HG02885 (cell line): ENCODE measurements at regions not wholly inside any gene's neighbourhood (a gene's known extent, or its start where the extent isn't known, plus 50 kb on each side); places are given as distances from the start of the nearest gene placed in this dataset.
"Not testable (repeated sequence)": the region's sequence is repeated elsewhere in the genome, so short reads cannot be mapped to it uniquely, and the experiment has no call there.

Experiments used
- ATAC-seq: cut with Tn5 transposase; IDR thresholded peaks from one replicate; pipeline ENCODE4 v1.9.1; 2021; ENCODE audit warnings: mild to moderate bottlenecking; ENCODE audit not compliant: unreplicated experiment, poor library complexity

DNA sequence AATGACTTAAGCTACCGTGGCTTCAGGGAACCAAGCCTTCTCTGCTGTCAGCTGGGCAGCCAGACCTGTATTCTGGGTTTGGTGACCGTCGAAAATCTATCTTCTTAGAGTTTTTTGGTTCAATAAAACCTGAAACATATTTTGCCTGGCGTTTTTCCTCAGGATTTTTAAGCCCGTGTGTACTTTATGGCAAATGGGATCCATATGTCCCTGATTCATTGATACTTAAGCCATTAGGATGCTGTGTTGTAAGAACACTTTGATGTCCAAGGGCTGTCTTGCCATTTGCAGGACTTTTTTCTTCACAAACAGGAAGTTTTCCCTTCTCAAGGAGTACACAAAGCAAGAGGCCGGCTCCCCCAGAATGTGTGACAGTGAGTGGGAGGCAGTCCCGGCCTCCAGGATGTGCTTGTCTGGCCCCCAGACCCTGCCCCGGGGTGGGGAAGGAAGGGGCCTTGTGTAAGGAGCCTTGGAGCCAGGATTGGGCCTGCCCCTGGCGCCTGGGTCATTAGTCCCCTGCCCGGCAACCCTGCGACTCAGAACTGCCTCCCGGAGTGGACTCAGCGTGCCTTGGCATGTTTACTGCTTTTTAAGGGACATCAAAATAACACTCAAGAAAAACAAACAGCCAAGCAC, 83.4 kb upstream of the SMIM23 start:
- no peak for ATAC-seq

DNA sequence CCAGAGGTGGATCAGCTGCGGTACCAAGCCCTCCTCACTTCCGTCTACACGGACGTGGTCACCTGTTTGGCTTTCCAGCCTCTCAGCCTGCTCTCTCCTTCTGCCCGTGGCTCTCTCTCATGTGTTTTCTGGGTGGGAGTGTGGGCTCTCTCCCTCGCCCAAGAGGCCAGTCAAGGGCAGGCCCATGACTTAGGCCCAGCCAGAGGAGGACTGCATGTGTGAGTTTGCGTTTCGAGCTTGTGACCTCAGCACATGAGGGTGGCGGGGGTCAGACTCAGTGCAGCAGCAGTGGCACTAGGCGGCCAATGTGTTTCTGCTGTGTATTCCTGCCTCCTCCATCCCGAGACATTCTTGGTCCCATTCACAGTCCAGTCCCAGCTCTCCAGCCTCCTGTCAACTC, 82.5 kb upstream of the SMIM23 start:
- no peak for ATAC-seq

- no peak for ATAC-seq
Measured at GRCh38 chr5:171705036-171705435, 80.6 kb upstream of the SMIM23 start.

DNA sequence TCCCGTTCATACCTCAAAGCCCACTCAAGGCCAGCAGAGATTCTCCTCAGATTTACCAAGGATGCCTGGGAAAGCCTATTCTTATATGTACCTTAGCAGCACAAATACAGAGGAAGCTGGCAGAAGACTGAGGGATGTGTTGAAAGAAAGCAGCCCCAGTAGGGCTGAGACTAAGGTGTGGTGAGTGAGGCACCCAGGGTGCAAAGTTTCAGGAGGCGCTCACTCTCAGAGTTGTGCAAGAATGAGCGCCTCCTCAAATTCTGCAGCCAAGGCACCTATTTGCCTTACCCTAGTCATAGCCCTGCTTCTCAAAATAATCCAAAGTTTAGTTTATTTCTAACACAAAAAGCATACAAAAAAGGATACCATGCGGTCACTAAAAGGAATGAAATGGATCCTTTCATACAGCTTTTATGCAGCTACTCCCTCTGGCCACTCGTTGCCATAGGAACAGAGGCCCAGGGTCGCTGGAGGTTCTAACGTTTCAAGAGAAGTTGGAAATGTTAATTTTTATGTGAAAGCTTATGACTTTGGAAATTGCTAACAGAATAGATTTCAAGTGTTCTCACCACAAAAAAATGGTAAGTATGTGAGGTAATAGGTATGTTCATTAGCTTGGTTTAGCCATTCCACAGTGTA, 79.7 kb upstream of the SMIM23 start:
- no peak for ATAC-seq

GRCh38 chr5:171706736-171707441, 78.7 kb upstream of the SMIM23 start:
- ATAC-seq = no peak

GRCh38 chr5:171707442-171707792, 78.2 kb upstream of the SMIM23 start:
- ATAC-seq = no peak

DNA sequence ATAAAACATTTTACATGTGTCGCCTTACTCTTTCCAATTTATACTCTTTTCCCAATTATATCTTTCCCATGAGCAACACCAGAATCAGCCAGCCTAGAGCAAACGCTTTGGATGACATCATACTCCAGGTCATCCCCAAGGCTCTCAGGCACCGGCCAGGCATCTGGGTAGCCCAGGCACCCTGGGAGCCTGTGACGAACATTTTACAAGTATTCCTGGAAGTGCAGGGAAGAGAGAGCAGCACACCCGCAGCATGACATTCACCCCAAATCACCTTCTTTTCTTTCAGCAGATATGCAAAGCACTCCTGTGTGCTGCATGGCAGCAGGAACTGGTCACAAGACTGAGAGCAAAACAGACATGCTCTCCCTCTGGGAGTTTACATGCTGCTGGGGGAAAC, 75.7 kb upstream of the SMIM23 start:
- ATAC-seq = no peak

DNA sequence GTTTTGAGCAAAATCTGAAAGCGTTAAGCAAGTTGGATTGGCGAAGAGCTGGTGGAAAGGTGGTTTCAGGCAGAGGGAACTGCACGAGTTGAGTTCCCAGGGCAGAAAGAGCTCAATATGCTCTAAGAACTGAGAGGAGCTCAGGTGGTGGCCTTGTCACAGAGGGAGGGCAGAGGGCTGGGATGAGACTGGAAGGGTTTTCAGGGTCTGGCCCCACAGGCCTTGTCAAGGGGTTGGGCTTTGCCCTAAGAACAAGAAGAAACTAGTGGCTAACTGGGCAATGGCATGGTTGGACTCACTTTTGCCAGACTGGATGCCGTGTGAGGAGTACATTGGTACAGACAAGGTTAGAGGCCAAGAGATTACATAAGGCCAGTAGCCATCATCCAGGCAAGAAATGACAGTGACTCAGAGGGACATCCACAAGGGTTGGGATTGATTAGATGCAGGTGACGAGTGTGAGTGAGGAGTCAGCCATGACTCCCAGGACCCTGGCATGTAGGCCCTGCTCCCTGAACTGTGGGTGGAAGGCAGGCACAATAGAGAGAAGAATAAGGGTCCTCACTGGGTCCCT, 75.1 kb upstream of the SMIM23 start:
- ATAC-seq = no peak

- ATAC-seq = no peak
Measured at GRCh38 chr5:171711571-171711970, 74.0 kb upstream of the SMIM23 start.

DNA sequence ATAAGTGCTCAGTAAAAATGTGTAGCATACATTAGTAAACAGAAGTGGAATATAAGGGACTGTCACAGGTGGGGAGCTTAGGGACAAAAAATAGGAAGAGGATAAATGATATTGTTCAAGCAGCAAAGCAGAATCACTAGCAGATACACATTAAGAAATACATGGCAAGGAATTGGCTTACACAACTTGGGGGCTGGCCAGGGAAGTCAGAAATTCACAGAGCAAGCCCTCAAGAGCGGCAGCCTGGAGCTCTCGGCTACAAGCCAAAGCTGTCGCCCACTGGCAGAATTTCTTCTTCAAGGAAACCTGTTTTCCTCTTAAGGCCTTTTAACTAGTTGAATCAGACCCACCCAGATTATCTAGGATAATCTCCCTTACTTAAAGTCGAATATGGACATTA, 73.0 kb upstream of the SMIM23 start:
- ATAC-seq = no peak

- no peak for ATAC-seq
Measured at GRCh38 chr5:171713152-171713551, 72.5 kb upstream of the SMIM23 start.

DNA sequence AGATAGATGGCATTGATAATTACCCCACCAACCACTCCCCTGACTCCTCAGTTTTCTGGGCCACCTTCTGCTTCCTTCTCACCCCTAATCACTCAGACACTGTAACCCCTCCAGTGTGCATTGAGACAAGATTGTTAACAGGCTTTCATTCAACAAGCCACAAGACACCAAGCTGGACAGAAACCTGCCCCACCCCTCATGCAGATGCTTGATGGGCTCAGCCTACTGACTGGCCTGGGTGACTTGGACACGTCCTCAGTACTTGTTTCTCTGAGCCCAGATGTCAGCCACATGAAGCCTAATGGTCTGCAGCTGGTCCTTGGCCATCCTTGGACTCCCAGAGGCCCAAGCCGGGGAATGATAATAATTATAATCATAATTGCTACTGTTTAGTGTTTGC, 71.4 kb upstream of the SMIM23 start:
- no peak for ATAC-seq

- no peak for ATAC-seq
Measured at GRCh38 chr5:171714851-171715250, 70.8 kb upstream of the SMIM23 start.

DNA sequence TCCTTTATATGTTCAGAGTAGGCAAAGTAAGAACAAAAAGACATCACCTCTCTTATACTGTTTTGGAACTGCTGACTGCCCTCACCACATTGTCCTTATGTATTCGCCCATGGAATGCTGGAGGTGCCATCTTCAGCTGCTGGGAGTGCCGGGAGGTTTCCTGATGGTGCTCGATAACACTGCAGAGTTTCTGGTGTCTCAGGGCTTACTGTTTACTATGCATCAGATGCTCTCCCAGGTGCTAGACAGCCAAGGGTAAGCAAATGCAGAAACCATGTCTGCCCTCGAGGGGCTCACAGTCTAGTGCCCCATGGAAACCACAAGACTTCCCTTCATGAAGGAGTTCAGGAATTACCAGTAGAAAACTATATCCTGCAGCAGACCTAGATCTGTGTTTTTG, 70.1 kb upstream of the SMIM23 start:
- no peak for ATAC-seq

GRCh38 chr5:171720086-171720485, 65.5 kb upstream of the SMIM23 start:
- no peak for ATAC-seq

DNA sequence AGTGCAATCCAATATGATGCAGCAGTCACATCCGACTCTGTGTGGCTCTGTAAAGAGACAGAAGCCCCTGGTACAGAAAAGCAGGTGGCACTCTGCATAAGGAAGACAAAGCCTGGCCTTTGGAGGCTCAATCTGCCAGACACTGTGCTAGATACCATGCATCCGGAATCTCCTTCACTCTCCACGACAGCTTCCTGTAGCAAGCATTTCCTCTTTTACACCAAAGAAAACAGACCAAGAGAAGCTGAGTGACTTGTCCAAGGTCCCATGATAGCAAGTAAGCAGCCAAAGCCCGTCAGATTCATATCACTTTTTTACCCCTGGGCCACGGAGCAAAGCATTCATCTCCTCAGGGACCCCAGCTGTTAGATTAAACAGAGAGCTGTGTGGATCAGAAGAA, 64.2 kb upstream of the SMIM23 start:
- ATAC-seq = no peak

- no peak for ATAC-seq
Measured at GRCh38 chr5:171724468-171725204, 61.0 kb upstream of the SMIM23 start.

DNA sequence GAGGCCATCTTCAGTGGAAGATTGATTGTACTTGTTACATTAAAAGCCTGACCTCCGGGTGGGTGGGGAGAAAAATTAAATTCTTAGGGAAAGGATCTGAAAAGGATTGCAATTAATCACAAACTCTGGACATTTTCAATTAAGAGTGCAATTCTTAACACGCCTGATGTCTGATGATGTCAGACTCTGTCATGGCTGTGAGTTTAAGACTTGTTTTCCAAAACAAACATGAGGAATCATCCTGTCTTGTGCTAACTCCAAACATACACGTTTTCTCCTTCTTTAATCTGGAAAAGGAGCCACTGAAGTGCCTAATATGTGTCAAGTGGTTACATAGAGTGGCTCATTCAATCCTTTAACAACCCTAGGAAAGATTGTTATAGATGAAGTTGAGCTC, 60.4 kb upstream of the SMIM23 start:
- no peak for ATAC-seq

DNA sequence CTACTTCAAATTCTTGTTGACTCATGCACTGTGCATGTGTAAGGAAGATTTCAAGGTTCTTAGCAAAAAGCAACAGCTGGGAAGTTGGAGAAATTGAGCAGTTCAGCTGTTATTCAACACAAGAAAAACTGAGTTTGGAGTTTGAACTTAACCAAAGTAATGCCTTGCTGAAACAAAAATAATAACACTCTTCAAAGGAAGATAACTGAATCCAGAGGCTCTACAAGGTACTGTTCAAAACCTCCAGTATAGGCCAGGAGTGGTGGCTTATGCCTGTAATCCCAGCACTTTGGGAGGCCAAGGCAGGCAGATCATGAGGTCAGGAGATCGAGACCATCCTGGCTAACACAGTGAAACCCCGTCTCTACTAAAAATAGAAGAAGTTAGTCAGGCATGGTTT, 58.8 kb upstream of the SMIM23 start:
- ATAC-seq = not testable (repeated sequence)

DNA sequence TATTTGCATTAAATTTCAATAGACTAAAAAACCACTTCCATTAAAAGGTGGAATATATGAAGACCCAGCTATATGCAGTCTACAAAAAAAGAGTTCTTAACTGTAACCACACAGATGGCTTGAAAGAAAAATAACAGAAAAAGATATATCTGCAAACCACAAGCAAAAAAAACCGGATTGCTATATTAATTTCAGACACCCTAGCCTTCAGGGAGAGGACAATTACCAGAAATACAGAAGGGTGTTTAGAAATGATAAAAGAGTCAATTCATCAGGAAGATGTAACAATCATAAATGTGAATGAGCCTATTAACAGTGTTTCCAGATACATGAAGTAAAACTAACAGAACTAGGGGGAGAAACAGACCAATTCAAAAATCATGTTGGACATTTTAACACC, 56.9 kb upstream of the SMIM23 start:
- ATAC-seq = no peak
